Left ventricle myocardium inferior (tissue), 1 donor: ENCODE measurements at regions not wholly inside any gene's neighbourhood (a gene's known extent, or its start where the extent isn't known, plus 50 kb on each side); places are given as distances from the start of the nearest gene placed in this dataset.
"Not testable (repeated sequence)": the region's sequence is repeated elsewhere in the genome, so short reads cannot be mapped to it uniquely, and the experiment has no call there.

ENCODE experiments used
- DNase-seq: peaks from one replicate; pipeline ENCODE4 v3.0.0-alpha.2; 2020
- H3K27ac ChIP-seq: fragments of 200-600 bp; replicated peaks from 2 replicates; pipeline ENCODE4 v1.8.0; 2021
- H3K27me3 ChIP-seq: fragments of 200-600 bp; 2 replicates; pipeline ENCODE4 v1.8.0; 2021; ENCODE audit warnings: low read depth
- H3K36me3 ChIP-seq: fragments of 200-600 bp; 2 replicates; pipeline ENCODE4 v1.8.0; 2021
- H3K4me1 ChIP-seq: fragments of 200-600 bp; 2 replicates; pipeline ENCODE4 v1.8.0; 2021
- H3K4me3 ChIP-seq: fragments of 200-600 bp; 2 replicates; pipeline ENCODE4 v1.8.0; 2021; ENCODE audit warnings: mild to moderate bottlenecking, moderate library complexity
- H3K9me3 ChIP-seq: fragments of 200-600 bp; replicated peaks from 2 replicates; pipeline ENCODE4 v1.8.0; 2021
- intact Hi-C: fragments of 100-400 bp; cut with micrococcal nuclease; formaldehyde crosslinking; loops from one replicate; pipeline ENCODE4 v1.11.0; 2022
- TF ChIP-seq, protein P1 (sequence below): fragments of 200-600 bp; IDR thresholded peaks from 2 replicates; pipeline ENCODE4 v1.8.0; 2021; ENCODE audit warnings: antibody characterized with exemption, mild to moderate bottlenecking, borderline replicate concordance
- donor health status: DM: no; HTN: yes; CAD: no; lungs with severe emphysema.

DNA sequence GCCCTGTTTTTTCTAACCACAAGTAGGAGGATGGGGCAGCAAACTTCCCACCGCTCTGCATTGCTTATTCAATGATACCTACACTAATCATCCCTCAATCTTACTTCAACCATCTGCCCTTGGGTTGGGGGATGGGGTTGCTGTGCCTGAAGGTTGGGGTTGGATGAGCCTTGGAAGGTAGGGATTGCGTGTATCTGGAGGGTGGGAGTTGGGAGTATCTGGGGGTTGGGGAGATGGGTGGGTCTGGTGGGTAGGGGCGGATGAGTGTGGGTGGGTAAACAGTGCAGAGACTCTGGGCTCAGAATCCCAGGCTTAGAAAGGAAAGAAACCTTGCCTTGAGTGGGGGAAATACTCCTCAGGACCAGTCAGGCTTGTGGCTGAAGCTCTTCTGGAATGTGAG, 467.4 kb downstream of the DIRAS2 start:
- TF ChIP-seq, protein P1, sequence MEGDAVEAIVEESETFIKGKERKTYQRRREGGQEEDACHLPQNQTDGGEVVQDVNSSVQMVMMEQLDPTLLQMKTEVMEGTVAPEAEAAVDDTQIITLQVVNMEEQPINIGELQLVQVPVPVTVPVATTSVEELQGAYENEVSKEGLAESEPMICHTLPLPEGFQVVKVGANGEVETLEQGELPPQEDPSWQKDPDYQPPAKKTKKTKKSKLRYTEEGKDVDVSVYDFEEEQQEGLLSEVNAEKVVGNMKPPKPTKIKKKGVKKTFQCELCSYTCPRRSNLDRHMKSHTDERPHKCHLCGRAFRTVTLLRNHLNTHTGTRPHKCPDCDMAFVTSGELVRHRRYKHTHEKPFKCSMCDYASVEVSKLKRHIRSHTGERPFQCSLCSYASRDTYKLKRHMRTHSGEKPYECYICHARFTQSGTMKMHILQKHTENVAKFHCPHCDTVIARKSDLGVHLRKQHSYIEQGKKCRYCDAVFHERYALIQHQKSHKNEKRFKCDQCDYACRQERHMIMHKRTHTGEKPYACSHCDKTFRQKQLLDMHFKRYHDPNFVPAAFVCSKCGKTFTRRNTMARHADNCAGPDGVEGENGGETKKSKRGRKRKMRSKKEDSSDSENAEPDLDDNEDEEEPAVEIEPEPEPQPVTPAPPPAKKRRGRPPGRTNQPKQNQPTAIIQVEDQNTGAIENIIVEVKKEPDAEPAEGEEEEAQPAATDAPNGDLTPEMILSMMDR = no peak
- no peak overlapping the region for H3K4me3 ChIP-seq
- intact Hi-C loops = no loop called here
- no peak for DNase-seq
- no peaks in the 10 kb centered on the region for H3K27me3 ChIP-seq
- no peak overlapping the region for H3K27ac ChIP-seq
- no peaks in the 10 kb centered on the region for H3K36me3 ChIP-seq
- H3K9me3 ChIP-seq = peaks cover 11% of the 10 kb centered on the region
- no peaks in the 10 kb centered on the region for H3K4me1 ChIP-seq

DNA sequence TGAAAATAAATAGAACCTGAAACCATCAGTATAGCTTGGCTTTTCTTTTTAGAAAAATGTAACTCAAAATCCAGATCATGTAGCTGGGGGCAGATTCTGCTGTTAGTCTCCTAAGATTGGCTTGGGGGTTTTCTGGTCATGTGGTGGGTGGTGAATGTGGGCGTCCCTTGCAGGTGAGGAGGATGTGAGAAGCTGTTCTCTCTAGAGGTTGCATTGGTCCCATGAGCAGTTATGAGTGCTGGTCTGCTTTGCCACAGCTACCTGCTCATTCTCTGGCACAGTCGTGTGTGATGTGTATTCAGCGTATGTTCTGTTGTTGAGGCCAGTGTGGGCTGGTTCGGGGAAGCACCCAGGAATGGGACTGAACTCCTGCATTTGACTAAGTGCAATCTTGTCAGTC, 466.8 kb downstream of the DIRAS2 start:
- Histone ChIP-seq H3K9me3 (peaks cover 7% of the 10 kb centered on the region), H3K36me3 (no peaks in the 10 kb centered on the region), H3K27ac (no peak overlapping the region), H3K4me1 (no peaks in the 10 kb centered on the region), H3K27me3 (no peaks in the 10 kb centered on the region), H3K4me3 (no peak overlapping the region)
- TF ChIP-seq, protein P1 = no peak
- DNase-seq = no peak
- intact Hi-C loops = no loop called here

DNA sequence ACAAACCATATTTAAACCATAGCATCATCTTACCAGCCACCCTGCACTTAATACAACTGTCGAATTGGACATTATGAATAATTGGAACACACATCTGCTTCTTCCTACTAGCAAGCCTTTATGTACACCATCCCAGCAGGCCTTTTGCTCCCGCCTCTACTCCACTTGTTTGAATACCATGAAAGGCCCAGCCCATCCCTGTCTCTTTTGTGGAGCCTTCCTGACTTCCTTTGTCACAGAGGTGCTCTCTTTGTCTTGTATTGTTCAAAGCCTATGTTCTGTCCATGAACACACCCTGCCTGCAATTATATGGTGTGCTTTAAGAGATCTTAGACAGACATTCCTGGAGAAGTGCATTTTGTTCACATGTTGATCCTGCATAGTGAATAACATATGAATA, 465.7 kb downstream of the DIRAS2 start:
- Histone ChIP-seq H3K4me1 (no peaks in the 10 kb centered on the region), H3K27me3 (no peaks in the 10 kb centered on the region), H3K27ac (no peak overlapping the region), H3K9me3 (no peaks in the 10 kb centered on the region), H3K4me3 (no peak overlapping the region), H3K36me3 (no peaks in the 10 kb centered on the region)
- intact Hi-C loops = no loop called here
- DNase-seq = no peak
- TF ChIP-seq, protein P1 = no peak

DNA sequence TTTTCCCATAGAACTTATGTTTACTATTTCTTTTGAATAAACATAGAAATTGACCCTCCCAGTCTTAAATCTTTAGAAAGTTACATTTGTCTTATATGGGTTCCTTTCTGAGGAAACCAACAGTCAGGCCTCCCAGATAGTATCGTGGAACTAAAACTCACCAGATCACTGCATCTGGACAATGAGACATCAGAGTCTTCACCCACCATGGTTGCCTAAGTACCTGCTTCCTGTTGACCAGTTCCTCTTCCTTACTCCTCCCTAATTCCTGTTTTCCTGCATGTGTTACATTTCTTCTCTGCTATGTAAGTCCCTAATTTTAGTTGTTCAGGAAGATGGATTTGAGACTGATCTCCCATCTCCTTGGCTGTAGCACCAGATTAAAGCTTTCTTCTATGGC, 462.2 kb downstream of the DIRAS2 start:
- DNase-seq = no peak
- no peaks in the 10 kb centered on the region for H3K27me3 ChIP-seq
- H3K4me1 ChIP-seq = no peaks in the 10 kb centered on the region
- intact Hi-C loops = no loop called here
- no peak overlapping the region for H3K4me3 ChIP-seq
- H3K36me3 ChIP-seq = no peaks in the 10 kb centered on the region
- TF ChIP-seq, protein P1 = no peak
- no peaks in the 10 kb centered on the region for H3K9me3 ChIP-seq
- H3K27ac ChIP-seq = no peak overlapping the region

DNA sequence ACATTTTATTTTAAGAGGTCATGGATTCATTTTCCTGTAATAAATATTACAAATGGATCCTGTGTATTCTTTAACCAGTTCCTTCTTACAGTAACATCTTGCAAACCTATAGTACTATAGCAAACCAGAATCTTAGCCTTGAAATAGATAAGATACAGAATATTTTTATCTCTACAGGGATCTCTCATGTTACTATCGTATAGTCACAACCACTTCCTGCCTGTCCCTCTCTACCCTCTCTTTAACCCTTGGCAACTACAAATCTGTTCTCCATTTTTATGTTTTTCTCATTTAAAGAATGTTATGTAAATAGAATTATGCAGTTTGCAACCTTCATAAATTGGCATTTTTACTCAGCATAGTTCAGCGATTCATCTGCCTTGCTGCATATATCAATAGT, 454.0 kb downstream of the DIRAS2 start:
- H3K27ac ChIP-seq = no peak overlapping the region
- DNase-seq = no peak
- no peaks in the 10 kb centered on the region for H3K36me3 ChIP-seq
- intact Hi-C loops = no loop called here
- no peak overlapping the region for H3K4me3 ChIP-seq
- H3K27me3 ChIP-seq = peaks cover 7% of the 10 kb centered on the region
- H3K4me1 ChIP-seq = no peaks in the 10 kb centered on the region
- H3K9me3 ChIP-seq = peaks cover 8% of the 10 kb centered on the region
- TF ChIP-seq, protein P1 = no peak

DNA sequence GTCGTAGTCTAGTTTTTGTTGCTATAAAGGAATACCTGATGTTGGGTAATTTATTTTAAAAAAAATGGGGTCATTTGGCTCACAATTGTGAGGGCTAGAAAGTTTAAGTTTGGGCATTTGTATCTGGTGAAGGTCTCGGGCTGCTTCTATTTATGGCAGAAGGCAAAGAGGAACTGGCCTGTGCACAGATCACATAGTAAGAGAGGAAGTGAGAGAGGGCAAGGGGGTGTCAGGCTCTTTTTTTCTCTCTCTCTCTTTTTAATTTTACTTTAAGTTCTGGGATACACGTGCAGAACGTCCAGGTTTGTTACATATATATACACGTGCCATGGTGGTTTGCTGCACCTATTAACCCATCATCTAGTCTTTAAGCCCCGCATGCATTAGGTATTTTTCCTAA, 453.3 kb downstream of the DIRAS2 start:
- Histone ChIP-seq H3K9me3 (peaks cover 8% of the 10 kb centered on the region), H3K4me3 (no peak overlapping the region), H3K36me3 (no peaks in the 10 kb centered on the region), H3K4me1 (no peaks in the 10 kb centered on the region), H3K27me3 (peaks cover 7% of the 10 kb centered on the region), H3K27ac (no peak overlapping the region)
- TF ChIP-seq, protein P1 = no peak
- intact Hi-C loops = no loop called here
- DNase-seq = no peak

DNA sequence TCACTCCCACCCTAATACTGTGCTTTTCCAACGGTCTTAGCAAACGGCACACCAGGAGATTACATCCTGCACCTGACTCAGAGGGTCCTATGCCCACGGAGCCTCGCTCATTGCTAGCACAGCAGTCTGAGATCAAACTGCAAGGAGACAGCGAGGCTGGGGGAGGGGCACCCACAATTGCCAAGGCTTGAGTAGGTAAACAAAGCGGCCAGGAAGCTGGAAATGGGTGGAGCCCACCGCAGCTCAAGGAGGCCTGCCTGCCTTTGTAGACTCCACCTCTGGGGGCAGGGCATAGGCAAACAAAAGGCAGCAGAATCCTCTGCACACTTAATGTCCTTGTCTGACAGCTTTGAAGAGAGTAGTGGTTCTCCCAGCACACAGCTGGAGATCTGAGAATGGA, 450.2 kb downstream of the DIRAS2 start:
- peaks cover 11% of the 10 kb centered on the region for H3K9me3 ChIP-seq
- H3K36me3 ChIP-seq, H3K27ac ChIP-seq, DNase-seq, H3K4me3 ChIP-seq, H3K4me1 ChIP-seq, intact Hi-C loops, H3K27me3 ChIP-seq: not testable (repeated sequence)
